ENCODE measurements at regions not wholly inside any gene's neighbourhood (a gene's known extent, or its start where the extent isn't known, plus 50 kb on each side); places are given as distances from the start of the nearest gene placed in this dataset.

- H2AFZ ChIP-seq (ENCODE audit: low read depth), result no peak overlapping the region
- H3K79me2 ChIP-seq (ENCODE audit: insufficient read depth, low read depth), result no peaks in the 10 kb centered on the region
- no peak overlapping the region for H3K9ac ChIP-seq
- H4K20me1 ChIP-seq (ENCODE audit: insufficient read depth), result no peaks in the 10 kb centered on the region
- H3K36me3 ChIP-seq (ENCODE audit: insufficient read depth), result no peaks in the 10 kb centered on the region
- no peak overlapping the region for H3K4me3 ChIP-seq (IDR thresholded peaks at IDR 0.05; ENCODE audit: insufficient read depth, low read depth, low read length)
- H3K27me3 ChIP-seq (ENCODE audit: insufficient read depth, low read depth), result no peaks in the 10 kb centered on the region
- TF ChIP-seq CTCF (conservative IDR thresholded peaks at IDR 0.05; ENCODE audit: low read depth, low read length), result no peak
- H3K4me2 ChIP-seq, result no peak overlapping the region
- H3K27ac ChIP-seq, result no peak overlapping the region
- no peaks in the 10 kb centered on the region for H3K4me1 ChIP-seq (ENCODE audit: low read depth, poor library complexity, severe bottlenecking)
Measured at GRCh38 chr6:134599079-134599478, 281.2 kb upstream of the SGK1 start.

- no peaks in the 10 kb centered on the region for H3K36me3 ChIP-seq (ENCODE audit: insufficient read depth)
- H3K9ac ChIP-seq, result no peak overlapping the region
- no peak overlapping the region for H3K4me3 ChIP-seq (IDR thresholded peaks at IDR 0.05; ENCODE audit: insufficient read depth, low read depth, low read length)
- no peak overlapping the region for H3K4me2 ChIP-seq
- H3K4me1 ChIP-seq (ENCODE audit: low read depth, poor library complexity, severe bottlenecking), result no peaks in the 10 kb centered on the region
- no peak overlapping the region for H3K27ac ChIP-seq
- H3K79me2 ChIP-seq (ENCODE audit: insufficient read depth, low read depth), result no peaks in the 10 kb centered on the region
- TF ChIP-seq CTCF (conservative IDR thresholded peaks at IDR 0.05; ENCODE audit: low read depth, low read length), result no peak
- H2AFZ ChIP-seq (ENCODE audit: low read depth), result no peak overlapping the region
- no peaks in the 10 kb centered on the region for H3K27me3 ChIP-seq (ENCODE audit: insufficient read depth, low read depth)
- H4K20me1 ChIP-seq (ENCODE audit: insufficient read depth), result no peaks in the 10 kb centered on the region
Measured at GRCh38 chr6:134596191-134596590, 278.3 kb upstream of the SGK1 start.

- no peak for TF ChIP-seq CTCF (conservative IDR thresholded peaks at IDR 0.05; ENCODE audit: low read depth, low read length)
- H3K79me2 ChIP-seq (ENCODE audit: insufficient read depth, low read depth), result no peaks in the 10 kb centered on the region
- no peak overlapping the region for H3K4me3 ChIP-seq (IDR thresholded peaks at IDR 0.05; ENCODE audit: insufficient read depth, low read depth, low read length)
- no peaks in the 10 kb centered on the region for H3K36me3 ChIP-seq (ENCODE audit: insufficient read depth)
- H3K27me3 ChIP-seq (ENCODE audit: insufficient read depth, low read depth), result no peaks in the 10 kb centered on the region
- no peak overlapping the region for H3K4me2 ChIP-seq
- no peak overlapping the region for H3K9ac ChIP-seq
- H3K4me1 ChIP-seq (ENCODE audit: low read depth, poor library complexity, severe bottlenecking), result no peaks in the 10 kb centered on the region
- no peak overlapping the region for H3K27ac ChIP-seq
- H2AFZ ChIP-seq (ENCODE audit: low read depth), result no peak overlapping the region
- H4K20me1 ChIP-seq (ENCODE audit: insufficient read depth), result no peaks in the 10 kb centered on the region
Measured at GRCh38 chr6:134594881-134595280, 277.0 kb upstream of the SGK1 start.

- Histone ChIP-seq H3K79me2 (ENCODE audit: insufficient read depth, low read depth) (no peaks in the 10 kb centered on the region), H3K4me3 (IDR thresholded peaks at IDR 0.05; ENCODE audit: insufficient read depth, low read depth, low read length) (no peak overlapping the region), H3K36me3 (ENCODE audit: insufficient read depth) (no peaks in the 10 kb centered on the region), H3K27me3 (ENCODE audit: insufficient read depth, low read depth) (no peaks in the 10 kb centered on the region), H3K9ac (no peak overlapping the region), H3K27ac (no peak overlapping the region), H2AFZ (ENCODE audit: low read depth) (no peak overlapping the region), H3K4me2 (no peak overlapping the region), H4K20me1 (ENCODE audit: insufficient read depth) (no peaks in the 10 kb centered on the region), H3K4me1 (ENCODE audit: low read depth, poor library complexity, severe bottlenecking) (no peaks in the 10 kb centered on the region)
- TF ChIP-seq CTCF (conservative IDR thresholded peaks at IDR 0.05; ENCODE audit: low read depth, low read length), result no peak
Measured at GRCh38 chr6:134593887-134594286, 276.0 kb upstream of the SGK1 start.

GRCh38 chr6:134593442-134593841 is 275.5 kb upstream of the SGK1 start:
- Histone ChIP-seq H2AFZ (ENCODE audit: low read depth) (no peak overlapping the region), H3K4me1 (ENCODE audit: low read depth, poor library complexity, severe bottlenecking) (no peaks in the 10 kb centered on the region), H3K4me3 (IDR thresholded peaks at IDR 0.05; ENCODE audit: insufficient read depth, low read depth, low read length) (no peak overlapping the region), H3K79me2 (ENCODE audit: insufficient read depth, low read depth) (no peaks in the 10 kb centered on the region), H3K9ac (no peak overlapping the region), H3K27ac (no peak overlapping the region), H3K27me3 (ENCODE audit: insufficient read depth, low read depth) (no peaks in the 10 kb centered on the region), H3K4me2 (no peak overlapping the region), H3K36me3 (ENCODE audit: insufficient read depth) (no peaks in the 10 kb centered on the region), H4K20me1 (ENCODE audit: insufficient read depth) (no peaks in the 10 kb centered on the region)
- TF ChIP-seq CTCF (conservative IDR thresholded peaks at IDR 0.05; ENCODE audit: low read depth, low read length), result no peak

All from KMS-11 (cell line).